ENCODE measurements at regions not wholly inside any gene's neighbourhood (a gene's known extent, or its start where the extent isn't known, plus 50 kb on each side); places are given as distances from the start of the nearest gene placed in this dataset.

DNA sequence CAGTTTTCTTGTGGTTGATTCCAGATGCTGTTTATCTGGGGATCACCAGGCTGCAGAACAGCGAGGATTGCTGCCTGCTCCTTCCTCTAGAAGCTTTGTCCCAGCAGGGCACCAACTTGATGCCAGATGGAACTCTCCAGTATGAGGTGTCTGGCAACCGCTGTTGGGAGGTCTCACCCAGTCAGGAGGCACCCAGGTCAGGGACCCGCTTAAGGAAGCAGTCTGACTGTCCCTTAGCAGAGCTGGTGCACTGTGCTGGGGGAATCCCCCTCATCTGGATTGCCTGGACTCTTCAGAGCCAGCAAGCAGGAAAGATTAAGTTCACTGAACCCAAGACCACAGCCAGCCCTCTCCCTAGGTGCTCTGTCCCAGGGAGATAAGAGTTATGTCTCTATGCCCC, 1165.2 kb downstream of the FSCB start:
- H3K4me1 Mint-ChIP-seq: no peaks in the 10 kb centered on the region
- CTCF ChIA-PET: no interaction called here
- Histone ChIP-seq H3K27ac (ENCODE audit: low read length in 2 of 2) (no peak overlapping the region), H3K36me3 (replicated peaks in 1 of 2; ENCODE audit: control extremely low read depth in 1 of 2, control insufficient read depth in 1 of 2, extremely low read depth in 1 of 2, insufficient read depth in 2 of 2, low read length in 1 of 2) (no peaks in the 10 kb centered on the region), H3K4me3 (ENCODE audit: control extremely low read depth in 1 of 5, extremely low read depth in 1 of 5, insufficient read depth in 1 of 5, low read depth in 2 of 5, low read length in 4 of 5) (no peak overlapping the region), H3K4me2 (replicated peaks; ENCODE audit: low read depth, low read length, poor library complexity, severe bottlenecking) (no peak overlapping the region), H3K79me2 (ENCODE audit: control insufficient read depth, insufficient read depth, low read length) (no peaks in the 10 kb centered on the region), H3K9me3 (ENCODE audit: control extremely low read depth in 1 of 3, control insufficient read depth in 2 of 3, insufficient read depth in 1 of 3, low read length in 2 of 3) (peaks cover 0 to 7% (median 0%) of the 10 kb centered on the region in 3 donors), H2AFZ (ENCODE audit: insufficient read depth, low read depth, low read length, poor library complexity, severe bottlenecking) (no peak overlapping the region), H3K27me3 (replicated peaks in 1 of 4; ENCODE audit: control extremely low read depth in 1 of 4, control insufficient read depth in 3 of 4, insufficient read depth in 4 of 4, low read length in 3 of 4) (no peaks in the 10 kb centered on the region), H3K4me1 (ENCODE audit: control insufficient read depth in 2 of 2, insufficient read depth in 2 of 2, low read length in 2 of 2) (no peaks in the 10 kb centered on the region), H4K20me1 (ENCODE audit: control insufficient read depth, insufficient read depth, low read length, poor library complexity, severe bottlenecking) (no peaks in the 10 kb centered on the region), H3K9ac (ENCODE audit: low read length) (no peak overlapping the region)
- H3K4me3 Mint-ChIP-seq: no peak overlapping the region
- POLR2A ChIA-PET: no interaction called here
- no peaks in the 10 kb centered on the region for H3K27me3 Mint-ChIP-seq
- no peak overlapping the region for H3K27ac Mint-ChIP-seq
- ATAC-seq (ENCODE audit: low read depth): no peak
- peaks cover under 1% of the 10 kb centered on the region for H3K9me3 Mint-ChIP-seq (ENCODE audit: insufficient read depth)
- intact Hi-C loops (cut with micrococcal nuclease): no loop called here
- TF ChIP-seq, protein P1, sequence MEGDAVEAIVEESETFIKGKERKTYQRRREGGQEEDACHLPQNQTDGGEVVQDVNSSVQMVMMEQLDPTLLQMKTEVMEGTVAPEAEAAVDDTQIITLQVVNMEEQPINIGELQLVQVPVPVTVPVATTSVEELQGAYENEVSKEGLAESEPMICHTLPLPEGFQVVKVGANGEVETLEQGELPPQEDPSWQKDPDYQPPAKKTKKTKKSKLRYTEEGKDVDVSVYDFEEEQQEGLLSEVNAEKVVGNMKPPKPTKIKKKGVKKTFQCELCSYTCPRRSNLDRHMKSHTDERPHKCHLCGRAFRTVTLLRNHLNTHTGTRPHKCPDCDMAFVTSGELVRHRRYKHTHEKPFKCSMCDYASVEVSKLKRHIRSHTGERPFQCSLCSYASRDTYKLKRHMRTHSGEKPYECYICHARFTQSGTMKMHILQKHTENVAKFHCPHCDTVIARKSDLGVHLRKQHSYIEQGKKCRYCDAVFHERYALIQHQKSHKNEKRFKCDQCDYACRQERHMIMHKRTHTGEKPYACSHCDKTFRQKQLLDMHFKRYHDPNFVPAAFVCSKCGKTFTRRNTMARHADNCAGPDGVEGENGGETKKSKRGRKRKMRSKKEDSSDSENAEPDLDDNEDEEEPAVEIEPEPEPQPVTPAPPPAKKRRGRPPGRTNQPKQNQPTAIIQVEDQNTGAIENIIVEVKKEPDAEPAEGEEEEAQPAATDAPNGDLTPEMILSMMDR (IDR thresholded peaks at IDR 0.05): no peak
- no peak for TF ChIP-seq EZH2 (IDR thresholded peaks at IDR 0.05; ENCODE audit: borderline replicate concordance, insufficient read depth, low read depth, low read length, poor library complexity, severe bottlenecking)
- DNase-seq: no peak
- 87% methylated on average over 3 of the region's 3 CpGs for WGBS (ENCODE audit: insufficient coverage)

- H3K4me3 ChIP-seq (ENCODE audit: control extremely low read depth in 1 of 5, extremely low read depth in 1 of 5, insufficient read depth in 1 of 5, low read depth in 2 of 5, low read length in 4 of 5): no peak overlapping the region
- WGBS (ENCODE audit: insufficient coverage): no CpG with 5 or more reads among the region's 1 CpG
- no peak overlapping the region for H2AFZ ChIP-seq (ENCODE audit: insufficient read depth, low read depth, low read length, poor library complexity, severe bottlenecking)
- no peaks in the 10 kb centered on the region for H3K4me1 ChIP-seq (ENCODE audit: control insufficient read depth in 2 of 2, insufficient read depth in 2 of 2, low read length in 2 of 2)
- Mint-ChIP-seq H3K9me3 (ENCODE audit: insufficient read depth) (no peaks in the 10 kb centered on the region), H3K27ac (no peak overlapping the region), H3K27me3 (no peaks in the 10 kb centered on the region), H3K4me3 (no peak overlapping the region), H3K4me1 (no peaks in the 10 kb centered on the region)
- TF ChIP-seq, protein P1 (IDR thresholded peaks at IDR 0.05): no peak
- TF ChIP-seq EZH2 (IDR thresholded peaks at IDR 0.05; ENCODE audit: borderline replicate concordance, insufficient read depth, low read depth, low read length, poor library complexity, severe bottlenecking): no peak
- H3K9me3 ChIP-seq (ENCODE audit: control extremely low read depth in 1 of 3, control insufficient read depth in 2 of 3, insufficient read depth in 1 of 3, low read length in 2 of 3): peaks cover 0 to 7% (median 0%) of the 10 kb centered on the region in 3 donors
- H3K27me3 ChIP-seq (replicated peaks in 1 of 4; ENCODE audit: control extremely low read depth in 1 of 4, control insufficient read depth in 3 of 4, insufficient read depth in 4 of 4, low read length in 3 of 4): no peaks in the 10 kb centered on the region
- ATAC-seq (ENCODE audit: low read depth) (no peak), DNase-seq (no peak)
- POLR2A ChIA-PET: no interaction called here
- H3K27ac ChIP-seq (ENCODE audit: low read length in 2 of 2): no peak overlapping the region
- no peaks in the 10 kb centered on the region for H3K79me2 ChIP-seq (ENCODE audit: control insufficient read depth, insufficient read depth, low read length)
- CTCF ChIA-PET: no interaction called here
- H3K4me2 ChIP-seq (replicated peaks; ENCODE audit: low read depth, low read length, poor library complexity, severe bottlenecking): no peak overlapping the region
- H3K36me3 ChIP-seq (replicated peaks in 1 of 2; ENCODE audit: control extremely low read depth in 1 of 2, control insufficient read depth in 1 of 2, extremely low read depth in 1 of 2, insufficient read depth in 2 of 2, low read length in 1 of 2): no peaks in the 10 kb centered on the region
- intact Hi-C loops (cut with micrococcal nuclease): no loop called here
- no peaks in the 10 kb centered on the region for H4K20me1 ChIP-seq (ENCODE audit: control insufficient read depth, insufficient read depth, low read length, poor library complexity, severe bottlenecking)
- no peak overlapping the region for H3K9ac ChIP-seq (ENCODE audit: low read length)
Observed at GRCh38 chr14:43338713-43339112, 1168.4 kb downstream of the FSCB start.

Data from B cell (primary cell).